Subcutaneous abdominal adipose tissue (tissue), 5 donors: ENCODE measurements at regions not wholly inside any gene's neighbourhood (a gene's known extent, or its start where the extent isn't known, plus 50 kb on each side); places are given as distances from the start of the nearest gene placed in this dataset.

Experiments used
- H3K27ac ChIP-seq: one replicate; pipeline ENCODE4 v1.7.0; 2013; ENCODE audit warnings: low read depth, mild to moderate bottlenecking, inconsistent platforms, low read length, moderate library complexity
- H3K27me3 ChIP-seq, 5 donors: one replicate each; pipeline ENCODE4 v1.7.0; 2013; ENCODE audit warnings: low read length in 5 of 5, inconsistent platforms in 1 of 5; ENCODE audit not compliant: control insufficient read depth in 5 of 5, insufficient read depth in 4 of 5
- H3K36me3 ChIP-seq, 5 donors: one replicate each; pipeline ENCODE4 v1.7.0; 2013; ENCODE audit warnings: low read length in 5 of 5; ENCODE audit not compliant: control insufficient read depth in 5 of 5, insufficient read depth in 5 of 5
- H3K4me1 ChIP-seq, 5 donors: one replicate each; pipeline ENCODE4 v1.7.0; 2013; ENCODE audit warnings: low read length in 5 of 5, mild to moderate bottlenecking in 3 of 5, moderate library complexity in 1 of 5; ENCODE audit not compliant: control insufficient read depth in 5 of 5, insufficient read depth in 5 of 5
- H3K4me3 ChIP-seq, 5 donors: one replicate each; pipeline ENCODE4 v1.7.0; 2013; ENCODE audit warnings: low read length in 5 of 5, low read depth in 1 of 5
- H3K9ac ChIP-seq, 5 donors: one replicate each; pipeline ENCODE4 v1.7.0; 2013; ENCODE audit warnings: low read length in 5 of 5, mild to moderate bottlenecking in 4 of 5, moderate library complexity in 3 of 5
- H3K9me3 ChIP-seq, 5 donors: one replicate each; pipeline ENCODE4 v1.7.0; 2013; ENCODE audit warnings: low read length in 5 of 5; ENCODE audit not compliant: control insufficient read depth in 5 of 5
- donor health status: healthy.
- donor health status: healthy.
- donor health status: healthy.
- donor health status: healthy.
- donor health status: healthy.

GRCh38 chr14:104321088-104321801, 182.9 kb downstream of the KIF26A start:
- peaks cover 0 to 2% (median 0%) of the 10 kb centered on the region in 5 donors for H3K9me3 ChIP-seq

GRCh38 chr14:104321802-104322130, 183.4 kb downstream of the KIF26A start:
- Histone ChIP-seq H3K9me3 (peaks cover 0 to 2% (median 0%) of the 10 kb centered on the region in 5 donors), H3K4me3 (no peak overlapping the region), H3K27ac (no peak overlapping the region), H3K4me1 (peaks cover 0 to 9% (median 0%) of the 10 kb centered on the region in 5 donors), H3K36me3 (no peaks in the 10 kb centered on the region), H3K27me3 (peaks cover 7 to 22% (median 14%) of the 10 kb centered on the region in 5 donors), H3K9ac (no peak overlapping the region)

More at GRCh38 chr14:104321088-104321801, 182.9 kb downstream of the KIF26A start:
- Histone ChIP-seq H3K4me3 (no peak overlapping the region), H3K4me1 (peaks cover 0 to 13% (median 0%) of the 10 kb centered on the region in 5 donors), H3K27ac (no peak overlapping the region), H3K9ac (no peak overlapping the region), H3K36me3 (no peaks in the 10 kb centered on the region), H3K27me3 (peaks cover 7 to 22% (median 14%) of the 10 kb centered on the region in 5 donors)

- H3K9ac ChIP-seq, result no peak overlapping the region
- H3K27ac ChIP-seq, result no peak overlapping the region
- no peak overlapping the region for H3K4me3 ChIP-seq
- no peaks in the 10 kb centered on the region for H3K36me3 ChIP-seq
- H3K4me1 ChIP-seq, result peaks cover 0 to 12% (median 0%) of the 10 kb centered on the region in 5 donors
- H3K27me3 ChIP-seq, result peaks cover 7 to 17% (median 14%) of the 10 kb centered on the region in 5 donors
- peaks cover 0 to 2% (median 0%) of the 10 kb centered on the region in 5 donors for H3K9me3 ChIP-seq
These were observed 184.4 kb downstream of the KIF26A start for GRCh38 chr14:104322531-104323366.

GRCh38 chr14:104323551-104324175, 185.3 kb downstream of the KIF26A start:
- H3K36me3 ChIP-seq, result no peaks in the 10 kb centered on the region
- peaks cover 0 to 5% (median 0%) of the 10 kb centered on the region in 5 donors for H3K9me3 ChIP-seq
- H3K4me3 ChIP-seq, result no peak overlapping the region
- no peak overlapping the region for H3K9ac ChIP-seq
- H3K4me1 ChIP-seq, result peaks cover 0 to 21% (median 0%) of the 10 kb centered on the region in 5 donors
- peaks cover 7 to 17% (median 14%) of the 10 kb centered on the region in 5 donors for H3K27me3 ChIP-seq
- no peak overlapping the region for H3K27ac ChIP-seq

- Histone ChIP-seq H3K9ac (no peak overlapping the region), H3K36me3 (no peaks in the 10 kb centered on the region), H3K4me3 (no peak overlapping the region), H3K4me1 (peaks cover 0 to 16% (median 0%) of the 10 kb centered on the region in 5 donors), H3K27ac (no peak overlapping the region), H3K27me3 (peaks cover 1 to 10% (median 5%) of the 10 kb centered on the region in 5 donors), H3K9me3 (peaks cover 6 to 20% (median 16%) of the 10 kb centered on the region in 5 donors)
These were observed 188.5 kb downstream of the KIF26A start for GRCh38 chr14:104326848-104327247.

GRCh38 chr14:104328607-104329006, 190.2 kb downstream of the KIF26A start:
- no peak overlapping the region for H3K4me3 ChIP-seq
- H3K27ac ChIP-seq, result no peak overlapping the region
- no peaks in the 10 kb centered on the region for H3K36me3 ChIP-seq
- peaks cover 6 to 23% (median 17%) of the 10 kb centered on the region in 5 donors for H3K9me3 ChIP-seq
- H3K27me3 ChIP-seq, result peaks cover 0 to 11% (median 3%) of the 10 kb centered on the region in 5 donors
- no peak overlapping the region for H3K9ac ChIP-seq
- H3K4me1 ChIP-seq, result peaks cover 0 to 32% (median 0%) of the 10 kb centered on the region in 5 donors

- peaks cover 6 to 23% (median 17%) of the 10 kb centered on the region in 5 donors for H3K9me3 ChIP-seq
- no peak overlapping the region for H3K9ac ChIP-seq
- H3K4me3 ChIP-seq, result no peak overlapping the region
- peaks cover 0 to 17% (median 3%) of the 10 kb centered on the region in 5 donors for H3K27me3 ChIP-seq
- no peak overlapping the region for H3K27ac ChIP-seq
- peaks cover 0 to 32% (median 0%) of the 10 kb centered on the region in 5 donors for H3K4me1 ChIP-seq
- H3K36me3 ChIP-seq, result no peaks in the 10 kb centered on the region
These were observed 191.4 kb downstream of the KIF26A start for GRCh38 chr14:104329793-104330192.

- peaks cover 6 to 23% (median 17%) of the 10 kb centered on the region in 5 donors for H3K9me3 ChIP-seq
- H3K4me3 ChIP-seq, result no peak overlapping the region
- no peak overlapping the region for H3K27ac ChIP-seq
- no peaks in the 10 kb centered on the region for H3K36me3 ChIP-seq
- H3K4me1 ChIP-seq, result peaks cover 0 to 27% (median 0%) of the 10 kb centered on the region in 5 donors
- no peak overlapping the region for H3K9ac ChIP-seq
- peaks cover 0 to 21% (median 3%) of the 10 kb centered on the region in 5 donors for H3K27me3 ChIP-seq
These were observed 193.7 kb downstream of the KIF26A start for GRCh38 chr14:104331871-104332605.

- Histone ChIP-seq H3K9ac (no peak overlapping the region), H3K4me3 (no peak overlapping the region)
These were observed 194.4 kb downstream of the KIF26A start for GRCh38 chr14:104332634-104333270.

More at GRCh38 chr14:104332634-104333270, 194.4 kb downstream of the KIF26A start:
- Histone ChIP-seq H3K9me3 (peaks cover 6 to 27% (median 17%) of the 10 kb centered on the region in 5 donors), H3K4me1 (peaks cover 0 to 25% (median 0%) of the 10 kb centered on the region in 5 donors), H3K27me3 (peaks cover 0 to 21% (median 3%) of the 10 kb centered on the region in 5 donors), H3K27ac (no peak overlapping the region), H3K36me3 (no peaks in the 10 kb centered on the region)
